B cell (primary cell): ENCODE measurements at regions not wholly inside any gene's neighbourhood (a gene's known extent, or its start where the extent isn't known, plus 50 kb on each side); places are given as distances from the start of the nearest gene placed in this dataset.

ENCODE experiments used
- ATAC-seq: fragments of 200-7000 bp; cut with Tn5 transposase; one replicate; pipeline ENCODE4 v1.10.0; 2021; ENCODE audit warnings: low read depth, mild to moderate bottlenecking, moderate number of reproducible peaks, moderate library complexity
- CTCF ChIA-PET: fragments of 350-600 bp; sonication (Branson Sonifier 250); formaldehyde crosslinking; loops from one replicate; lab custom pipeline; 2021; ENCODE audit warnings: antibody characterized with exemption, inconsistent platforms; lab: Charles Lee
- POLR2A ChIA-PET: fragments of 350-600 bp; sonication (Branson Sonifier 250); formaldehyde crosslinking; loops from one replicate; lab custom pipeline; 2021; ENCODE audit warnings: antibody characterized with exemption; lab: Charles Lee
- DNase-seq: peaks from one replicate; pipeline ENCODE4 v3.0.0; 2013
- H2AFZ ChIP-seq: 2 replicates; pipeline ENCODE4 v1.6.1; 2012; ENCODE audit warnings: mild to moderate bottlenecking, low read depth, low read length; ENCODE audit not compliant: insufficient read depth, poor library complexity, severe bottlenecking
- H3K27ac ChIP-seq, 2 donors: 1 replicate in 1 of 2; 2 replicates in 1 of 2; pipeline ENCODE4 v1.5.1; 2012 to 2013; ENCODE audit warnings: low read length in 2 of 2, mild to moderate bottlenecking in 2 of 2, moderate library complexity in 1 of 2
- H3K27me3 ChIP-seq, 4 experiments: fragments of 200-600 bp in 1 of 4; sonication (generic) in 1 of 4; replicated peaks in 1 of 4; 1 replicate in 2 of 4; 2 replicates in 2 of 4; pipeline versions ENCODE4 v1.6.1 to v1.7.0; 2013 to 2016; ENCODE audit warnings: low read length in 3 of 4, mild to moderate bottlenecking in 2 of 4, mixed read lengths in 1 of 4, moderate library complexity in 1 of 4; ENCODE audit not compliant: insufficient read depth in 4 of 4, control insufficient read depth in 3 of 4; ENCODE audit errors: control extremely low read depth in 1 of 4
- H3K36me3 ChIP-seq, 2 experiments: replicated peaks in 1 of 2; 1 replicate in 1 of 2; 2 replicates in 1 of 2; pipeline versions ENCODE4 v1.6.1 to v1.7.1; 2013; ENCODE audit warnings: low read length in 1 of 2; ENCODE audit not compliant: insufficient read depth in 2 of 2, control insufficient read depth in 1 of 2; ENCODE audit errors: control extremely low read depth in 1 of 2, extremely low read depth in 1 of 2
- H3K4me1 ChIP-seq, 2 donors: fragments of 200-600 bp in 1 of 2; sonication (generic) in 1 of 2; 1 replicate in 1 of 2; 2 replicates in 1 of 2; pipeline versions ENCODE4 v1.5.1 to v1.6.1; 2013 to 2017; ENCODE audit warnings: low read length in 2 of 2; ENCODE audit not compliant: control insufficient read depth in 2 of 2, insufficient read depth in 2 of 2
- H3K4me2 ChIP-seq: replicated peaks from 2 replicates; pipeline ENCODE3; 2012; ENCODE audit warnings: mild to moderate bottlenecking, low read depth, low read length; ENCODE audit not compliant: poor library complexity, severe bottlenecking
- H3K4me3 ChIP-seq, 5 experiments: fragments of 200-600 bp in 1 of 5; sonication (generic) in 1 of 5; 1 replicate in 3 of 5; 2 replicates in 2 of 5; pipeline versions ENCODE4 v1.5.1 to v1.7.0; 2011 to 2016; ENCODE audit warnings: low read length in 4 of 5, mild to moderate bottlenecking in 4 of 5, low read depth in 2 of 5, control low read depth in 1 of 5, moderate library complexity in 1 of 5; ENCODE audit not compliant: insufficient read depth in 1 of 5; ENCODE audit errors: control extremely low read depth in 1 of 5, extremely low read depth in 1 of 5
- H3K79me2 ChIP-seq: fragments of 200-600 bp; sonication (generic); one replicate; pipeline ENCODE4 v1.6.0; 2016; ENCODE audit warnings: low read length; ENCODE audit not compliant: control insufficient read depth, insufficient read depth
- H3K9ac ChIP-seq: fragments of 200-600 bp; sonication (generic); 2 replicates; pipeline ENCODE4 v1.6.1; 2017; ENCODE audit warnings: mild to moderate bottlenecking, low read length, moderate library complexity
- H3K9me3 ChIP-seq, 3 donors: one replicate each; pipeline versions ENCODE4 v1.6.1 to v1.7.1; 2013; ENCODE audit warnings: low read length in 2 of 3; ENCODE audit not compliant: control insufficient read depth in 2 of 3, insufficient read depth in 1 of 3; ENCODE audit errors: control extremely low read depth in 1 of 3
- H4K20me1 ChIP-seq: 2 replicates; pipeline ENCODE4 v1.6.0; 2012; ENCODE audit warnings: mild to moderate bottlenecking, low read length; ENCODE audit not compliant: insufficient read depth, control insufficient read depth, poor library complexity, severe bottlenecking
- H3K27ac Mint-ChIP-seq: one replicate; pipeline ENCODE4 v1.8.0; 2021; ENCODE audit warnings: mixed read lengths
- H3K27me3 Mint-ChIP-seq: one replicate; pipeline ENCODE4 v1.8.0; 2021; ENCODE audit warnings: mixed read lengths
- H3K4me1 Mint-ChIP-seq: one replicate; pipeline ENCODE4 v1.8.0; 2021; ENCODE audit warnings: mixed read lengths
- H3K4me3 Mint-ChIP-seq: one replicate; pipeline ENCODE4 v1.8.0; 2021; ENCODE audit warnings: mixed read lengths
- H3K9me3 Mint-ChIP-seq: one replicate; pipeline ENCODE4 v1.8.0; 2022; ENCODE audit warnings: mixed read lengths; ENCODE audit not compliant: insufficient read depth
- CTCF ChIP-seq: fragments of 200-600 bp; IDR thresholded peaks from one replicate; pipeline ENCODE4 v1.8.0; 2022; ENCODE audit warnings: antibody characterized with exemption, mild to moderate bottlenecking
- EZH2 ChIP-seq: IDR thresholded peaks from 2 replicates; pipeline ENCODE4 v1.6.1; 2012; ENCODE audit warnings: borderline replicate concordance, low read depth, mild to moderate bottlenecking, moderate library complexity, low read length; ENCODE audit not compliant: insufficient read depth, poor library complexity, severe bottlenecking
- WGBS: methylation state at CpG from one replicate; pipeline ENCODE4 v1.1.5; 2013; ENCODE audit warnings: missing lambda C conversion rate; ENCODE audit not compliant: insufficient coverage; 5-methylcytosine and 5-hydroxymethylcytosine counted together
- intact Hi-C: fragments of 100-400 bp; cut with micrococcal nuclease; formaldehyde crosslinking; loops from one replicate; pipeline ENCODE4 v1.10.0; 2022

- Histone ChIP-seq H2AFZ (no peak overlapping the region), H3K9me3 (peaks cover 0 to 2% (median 1%) of the 10 kb centered on the region in 3 donors), H3K27me3 (no peaks in the 10 kb centered on the region), H4K20me1 (no peaks in the 10 kb centered on the region), H3K79me2 (no peaks in the 10 kb centered on the region), H3K27ac (no peak overlapping the region), H3K4me2 (no peak overlapping the region), H3K9ac (no peak overlapping the region), H3K4me1 (peaks cover 11 to 15% of the 10 kb centered on the region in 2 donors), H3K4me3 (no peak overlapping the region), H3K36me3 (no peaks in the 10 kb centered on the region)
- Mint-ChIP-seq H3K27ac (no peak overlapping the region), H3K9me3 (no peaks in the 10 kb centered on the region), H3K27me3 (no peaks in the 10 kb centered on the region), H3K4me1 (peaks cover 14% of the 10 kb centered on the region), H3K4me3 (no peak overlapping the region)
- DNase-seq (no peak), ATAC-seq (no peak)
- POLR2A ChIA-PET: no interaction called here
- intact Hi-C loops: no loop called here
- TF ChIP-seq CTCF (no peak), EZH2 (no peak)
- WGBS: no CpG with 5 or more reads among the region's 6 CpGs
- CTCF ChIA-PET: no interaction called here
Measured at GRCh38 chr11:110809417-110810199, 97.4 kb upstream of the ARHGAP20 start.

- no peaks in the 10 kb centered on the region for H4K20me1 ChIP-seq
- H2AFZ ChIP-seq: no peak overlapping the region
- no peak overlapping the region for H3K27ac ChIP-seq
- intact Hi-C loops: no loop called here
- H3K27me3 ChIP-seq: no peaks in the 10 kb centered on the region
- ATAC-seq: no peak
- H3K27me3 Mint-ChIP-seq: no peaks in the 10 kb centered on the region
- H3K9me3 Mint-ChIP-seq: no peaks in the 10 kb centered on the region
- peaks cover 14% of the 10 kb centered on the region for H3K4me1 Mint-ChIP-seq
- H3K79me2 ChIP-seq: no peaks in the 10 kb centered on the region
- H3K36me3 ChIP-seq: no peaks in the 10 kb centered on the region
- ChIA-PET POLR2A (no interaction called here), CTCF (no interaction called here)
- no peak overlapping the region for H3K4me2 ChIP-seq
- H3K9ac ChIP-seq: no peak overlapping the region
- no peaks in the 10 kb centered on the region for H3K9me3 ChIP-seq
- peaks cover 11 to 15% of the 10 kb centered on the region in 2 donors for H3K4me1 ChIP-seq
- H3K4me3 ChIP-seq: no peak overlapping the region
- 70% methylated on average over 4 of the region's 6 CpGs for whole genome bisulfite sequencing
- no peak overlapping the region for H3K4me3 Mint-ChIP-seq
- no peak overlapping the region for H3K27ac Mint-ChIP-seq
- DNase-seq: no peak
- TF ChIP-seq CTCF (no peak), EZH2 (no peak)
Measured at GRCh38 chr11:110808248-110808647, 96.0 kb upstream of the ARHGAP20 start.
